Common myeloid progenitor, CD34-positive (primary cell): ENCODE measurements at regions not wholly inside any gene's neighbourhood (a gene's known extent, or its start where the extent isn't known, plus 50 kb on each side); places are given as distances from the start of the nearest gene placed in this dataset.

Experiments
- CTCF ChIA-PET: fragments of 350-600 bp; sonication (Branson Sonifier 250); formaldehyde crosslinking; loops from one replicate; lab custom pipeline; 2021; ENCODE audit warnings: antibody characterized with exemption; lab: Charles Lee
- POLR2A ChIA-PET: fragments of 350-600 bp; sonication (Branson Sonifier 250); formaldehyde crosslinking; loops from one replicate; lab custom pipeline; 2021; ENCODE audit warnings: antibody characterized with exemption; lab: Charles Lee
- DNase-seq, 3 donors: peaks; one replicate each; pipeline versions ENCODE4 v3.0.0 to v3.0.0-alpha.2; 2013
- H3K27ac ChIP-seq, 2 experiments: 1 replicate in 1 of 2; 2 replicates in 1 of 2; pipeline ENCODE4 v1.7.0; 2013; ENCODE audit warnings: inconsistent platforms in 2 of 2, low read length in 2 of 2, mild to moderate bottlenecking in 2 of 2, low read depth in 1 of 2, moderate library complexity in 1 of 2; ENCODE audit not compliant: severe bottlenecking in 2 of 2, insufficient read depth in 1 of 2, poor library complexity in 1 of 2
- H3K27me3 ChIP-seq, 5 experiments: replicated peaks in 2 of 5; 1 replicate in 3 of 5; 2 replicates in 2 of 5; pipeline versions ENCODE4 v1.6.1 to v1.7.0; 2013; ENCODE audit warnings: low read length in 4 of 5, mild to moderate bottlenecking in 2 of 5, moderate library complexity in 2 of 5, inconsistent platforms in 1 of 5; ENCODE audit not compliant: insufficient read depth in 5 of 5, control insufficient read depth in 4 of 5
- H3K36me3 ChIP-seq, 4 experiments: 1 replicate in 2 of 4; 2 replicates in 2 of 4; pipeline versions ENCODE4 v1.6.1 to v1.7.0; 2013; ENCODE audit warnings: low read length in 3 of 4, control low read depth in 1 of 4, mild to moderate bottlenecking in 1 of 4; ENCODE audit not compliant: control insufficient read depth in 4 of 4, insufficient read depth in 4 of 4
- H3K4me1 ChIP-seq, 4 experiments: 1 replicate in 3 of 4; 2 replicates in 1 of 4; pipeline versions ENCODE4 v1.6.1 to v1.7.1; 2013; ENCODE audit warnings: low read length in 3 of 4, mild to moderate bottlenecking in 3 of 4, control low read depth in 1 of 4, inconsistent platforms in 1 of 4, moderate library complexity in 1 of 4; ENCODE audit not compliant: control insufficient read depth in 4 of 4, insufficient read depth in 4 of 4; ENCODE audit errors: control extremely low read depth in 1 of 4
- H3K4me3 ChIP-seq, 7 experiments: 1 replicate in 4 of 7; 2 replicates in 3 of 7; pipeline versions ENCODE4 v1.5.1 to v1.7.0; 2013; ENCODE audit warnings: mild to moderate bottlenecking in 7 of 7, low read length in 6 of 7, moderate library complexity in 6 of 7, inconsistent platforms in 2 of 7, low read depth in 2 of 7, control low read depth in 1 of 7; ENCODE audit not compliant: insufficient read depth in 4 of 7, control insufficient read depth in 1 of 7; ENCODE audit errors: extremely low read depth in 1 of 7
- H3K9me3 ChIP-seq, 5 experiments: 1 replicate in 4 of 5; 2 replicates in 1 of 5; pipeline versions ENCODE4 v1.6.1 to v1.7.1; 2013; ENCODE audit warnings: low read length in 4 of 5, mild to moderate bottlenecking in 2 of 5, inconsistent platforms in 1 of 5, low read depth in 1 of 5, moderate library complexity in 1 of 5; ENCODE audit not compliant: control insufficient read depth in 4 of 5, insufficient read depth in 2 of 5; ENCODE audit errors: control extremely low read depth in 1 of 5
- WGBS: methylation state at CpG from one replicate; pipeline ENCODE4 v1.1.5; 2013; ENCODE audit not compliant: insufficient coverage; 5-methylcytosine and 5-hydroxymethylcytosine counted together

DNA sequence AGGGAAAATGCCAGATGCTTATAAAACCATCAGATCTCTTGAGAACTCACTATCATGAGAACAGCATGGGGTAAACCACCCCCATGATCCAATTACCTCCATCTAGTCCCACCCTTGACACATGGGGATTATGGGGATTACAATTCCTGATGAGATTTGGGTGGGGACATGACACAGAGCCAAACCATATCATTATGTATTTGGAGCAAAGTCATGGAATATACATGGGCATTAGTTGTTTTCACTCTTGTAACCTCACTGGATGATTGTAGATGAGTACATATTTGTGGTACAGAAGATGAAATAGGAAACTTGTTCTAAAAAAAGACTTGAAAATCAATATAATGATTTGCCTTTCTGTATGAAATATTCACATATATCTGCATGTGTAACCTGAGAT lies 674.5 kb upstream of the BOD1L1 start:
- POLR2A ChIA-PET, result no interaction called here

DNA sequence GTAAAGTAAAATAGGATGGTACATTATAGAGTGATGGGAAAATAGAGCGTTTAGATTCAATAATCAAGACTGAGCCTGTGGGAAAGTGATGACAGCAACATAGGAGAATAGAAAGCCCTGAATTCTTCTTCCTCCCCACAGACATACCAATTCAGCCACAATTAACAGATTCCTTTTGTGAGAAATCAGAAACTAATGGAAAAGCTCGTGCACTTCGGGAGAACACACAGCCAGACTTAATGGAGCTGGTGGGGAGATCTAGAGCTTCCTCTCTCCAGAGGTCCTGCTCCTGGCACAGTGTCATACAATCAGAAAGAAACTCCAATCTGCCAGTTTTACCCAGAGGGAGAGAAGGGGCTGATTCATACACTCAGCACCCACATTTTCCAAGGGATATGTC lies 676.3 kb upstream of the BOD1L1 start:
- no peak overlapping the region for H3K27ac ChIP-seq
- no CpG with 5 or more reads among the region's 3 CpGs for WGBS
- peaks cover 0 to 3% (median 0%) of the 10 kb centered on the region in 5 experiments for H3K9me3 ChIP-seq
- DNase-seq, result no peak
- no peaks in the 10 kb centered on the region for H3K36me3 ChIP-seq
- ChIA-PET POLR2A (no interaction called here), CTCF (interaction anchor here (1.0 kb wide), 1 partner anchor 10 kb away, joined by 3 read pairs; no protein-coding TSS in a partner anchor)
- no peak overlapping the region for H3K4me3 ChIP-seq
- H3K27me3 ChIP-seq, result no peaks in the 10 kb centered on the region
- peaks cover 0 to 8% (median under 1%) of the 10 kb centered on the region in 4 experiments for H3K4me1 ChIP-seq

More for the DNA sequence above, 674.5 kb upstream of the BOD1L1 start:
- no peaks in the 10 kb centered on the region for H3K27me3 ChIP-seq
- no peak overlapping the region for H3K27ac ChIP-seq
- H3K36me3 ChIP-seq, result no peaks in the 10 kb centered on the region
- peaks cover 0 to 5% (median under 1%) of the 10 kb centered on the region in 4 experiments for H3K4me1 ChIP-seq
- CTCF ChIA-PET, result no interaction called here
- peaks cover 0 to 3% (median 0%) of the 10 kb centered on the region in 5 experiments for H3K9me3 ChIP-seq
- no peak overlapping the region for H3K4me3 ChIP-seq
- no peak for DNase-seq

DNA sequence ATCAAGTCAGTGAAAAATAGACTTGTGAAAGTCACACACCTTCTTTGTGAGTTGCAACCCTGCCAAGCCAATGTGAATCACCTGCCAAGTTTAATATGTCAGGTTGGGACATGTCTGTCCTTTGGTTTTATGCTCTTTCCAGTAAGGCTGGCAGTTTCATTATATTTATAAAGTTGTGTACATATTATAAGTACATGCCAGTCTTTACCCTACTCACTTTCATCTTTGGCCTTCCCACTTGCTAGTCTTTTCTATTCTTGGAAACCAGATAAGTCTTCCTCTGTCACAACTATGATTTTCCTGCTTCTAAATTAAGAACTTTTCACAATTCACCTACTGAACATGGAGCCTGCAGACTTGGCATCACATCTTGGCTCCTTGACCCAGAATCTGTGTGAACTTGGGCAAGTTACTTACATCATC lies 680.7 kb upstream of the BOD1L1 start:
- Histone ChIP-seq H3K36me3 (no peaks in the 10 kb centered on the region), H3K4me1 (peaks cover 0 to 14% (median under 1%) of the 10 kb centered on the region in 4 experiments), H3K27ac (no peak overlapping the region), H3K27me3 (no peaks in the 10 kb centered on the region), H3K4me3 (no peak overlapping the region), H3K9me3 (peaks cover 0 to 3% (median 0%) of the 10 kb centered on the region in 5 experiments)
- POLR2A ChIA-PET, result no interaction called here
- CTCF ChIA-PET, result interaction anchor here (0.6 kb wide), 1 partner anchor 14 kb away, joined by 3 read pairs; no protein-coding TSS in a partner anchor
- no peak for DNase-seq

DNA sequence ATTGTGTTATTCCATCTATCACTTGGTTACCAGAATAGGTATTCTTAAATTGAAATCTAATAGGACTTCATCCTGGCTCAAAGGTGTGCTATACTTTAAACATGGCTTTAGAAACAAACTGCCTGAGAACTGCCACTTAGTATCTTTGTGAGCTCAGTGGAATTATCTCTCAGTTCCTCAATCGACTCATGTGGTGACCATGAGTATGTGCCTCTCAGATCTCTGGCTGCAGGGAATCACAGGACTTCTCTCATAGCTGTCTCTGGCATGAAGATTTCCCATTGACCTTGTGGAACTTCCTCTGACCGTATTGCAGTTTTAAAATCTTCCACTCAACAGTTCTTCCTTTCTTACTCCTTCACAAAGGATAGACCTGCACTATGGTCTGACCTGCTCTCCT lies 681.9 kb upstream of the BOD1L1 start:
- POLR2A ChIA-PET, result no interaction called here
- DNase-seq, result no peak
- WGBS, result 87% methylated on average over 2 of the region's 2 CpGs

DNA sequence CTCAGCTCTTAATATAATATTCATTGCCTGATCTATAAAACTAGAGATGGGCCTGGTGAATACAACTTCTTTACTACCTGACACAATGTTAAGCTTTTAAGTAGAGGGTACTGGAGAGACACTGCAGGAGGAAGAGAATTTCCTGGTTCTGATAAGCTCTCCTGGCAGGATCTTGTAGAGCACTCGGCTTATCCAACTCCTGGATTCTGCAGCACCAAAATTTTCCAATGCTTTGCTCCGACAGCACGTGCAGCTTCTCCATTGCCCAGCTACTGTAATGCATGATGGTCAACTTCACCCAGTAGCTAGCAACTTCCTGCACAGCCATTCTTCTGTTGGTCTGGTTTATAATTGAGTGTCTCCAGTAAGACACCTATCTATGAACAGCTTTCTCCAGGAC lies 686.2 kb upstream of the BOD1L1 start:
- POLR2A ChIA-PET, result no interaction called here
- 83% methylated on average over 1 of the region's 3 CpGs for WGBS
- Histone ChIP-seq H3K36me3 (no peaks in the 10 kb centered on the region), H3K4me1 (peaks cover 0 to 6% (median 0%) of the 10 kb centered on the region in 4 experiments), H3K27me3 (no peaks in the 10 kb centered on the region), H3K4me3 (no peak overlapping the region), H3K27ac (no peak overlapping the region), H3K9me3 (peaks cover 0 to 3% (median 0%) of the 10 kb centered on the region in 5 experiments)
- no peak for DNase-seq
- CTCF ChIA-PET, result interaction anchor here (1.5 kb wide), 1 partner anchor 25 kb away, joined by 3 read pairs; no protein-coding TSS in a partner anchor

More for the DNA sequence above, 681.9 kb upstream of the BOD1L1 start:
- no peaks in the 10 kb centered on the region for H3K27me3 ChIP-seq
- peaks cover 0 to 3% (median 0%) of the 10 kb centered on the region in 5 experiments for H3K9me3 ChIP-seq
- no peak overlapping the region for H3K4me3 ChIP-seq
- H3K27ac ChIP-seq, result no peak overlapping the region
- no peaks in the 10 kb centered on the region for H3K36me3 ChIP-seq
- H3K4me1 ChIP-seq, result peaks cover 0 to 14% (median under 1%) of the 10 kb centered on the region in 4 experiments
- CTCF ChIA-PET, result no interaction called here

DNA sequence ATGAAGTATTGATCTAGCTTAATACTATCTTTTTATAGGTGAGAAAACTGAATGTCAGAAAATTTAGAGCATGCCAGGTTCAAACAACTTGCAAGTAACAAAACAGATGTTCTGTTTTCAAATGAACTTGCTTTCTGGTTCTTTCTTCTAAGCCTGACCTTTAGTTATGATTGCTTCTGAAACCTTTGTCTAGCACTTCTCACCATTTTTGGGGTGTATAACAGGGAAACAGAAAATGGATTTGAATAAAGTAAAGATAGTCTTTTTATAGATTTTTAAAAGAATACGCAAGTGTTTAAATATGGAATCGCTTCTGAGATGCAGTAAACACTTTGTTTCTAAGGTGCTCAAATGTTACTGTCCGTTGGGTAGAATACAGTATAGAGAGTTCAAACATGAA lies 687.2 kb upstream of the CPEB2 start:
- ChIA-PET CTCF (interaction anchor here (1.5 kb wide), 1 partner anchor 24 kb away, joined by 3 read pairs; no protein-coding TSS in a partner anchor), POLR2A (no interaction called here)
- peaks cover 0 to 3% (median 0%) of the 10 kb centered on the region in 5 experiments for H3K9me3 ChIP-seq
- 67% methylated on average over 3 of the region's 3 CpGs for WGBS
- H3K4me3 ChIP-seq, result no peak overlapping the region
- no peaks in the 10 kb centered on the region for H3K27me3 ChIP-seq
- no peaks in the 10 kb centered on the region for H3K4me1 ChIP-seq
- H3K36me3 ChIP-seq, result no peaks in the 10 kb centered on the region
- H3K27ac ChIP-seq, result no peak overlapping the region
- DNase-seq, result no peak

DNA sequence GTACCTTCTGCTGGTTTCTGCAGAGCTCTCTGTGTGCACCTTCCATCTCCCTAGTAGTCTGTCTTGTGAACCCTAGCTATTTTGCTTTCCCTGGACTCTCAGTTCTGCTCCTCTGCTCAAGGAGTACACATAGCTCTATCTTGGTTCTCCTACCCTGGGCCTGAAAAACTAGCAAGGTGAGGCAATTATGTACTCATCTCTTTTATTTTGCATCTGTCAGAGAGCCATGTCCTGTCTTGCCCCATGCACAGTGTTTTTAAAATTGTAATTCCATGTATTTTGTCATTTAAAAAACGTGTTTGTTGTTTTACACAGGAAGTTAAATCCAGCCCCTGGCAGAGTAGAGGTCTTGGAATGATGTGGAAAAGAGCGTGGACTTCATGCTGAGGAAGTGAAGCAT lies 684.9 kb upstream of the CPEB2 start:
- WGBS, result 100% methylated on average over 2 of the region's 2 CpGs
- H3K27me3 ChIP-seq, result no peaks in the 10 kb centered on the region
- DNase-seq, result no peak
- ChIA-PET CTCF (interaction anchor here (1.1 kb wide), 1 partner anchor 663 kb away, joined by 3 read pairs; no protein-coding TSS in a partner anchor), POLR2A (no interaction called here)
- no peaks in the 10 kb centered on the region for H3K36me3 ChIP-seq
- no peak overlapping the region for H3K27ac ChIP-seq
- H3K4me1 ChIP-seq, result peaks cover 0 to 4% (median 1%) of the 10 kb centered on the region in 4 experiments
- peaks cover 0 to 3% (median 0%) of the 10 kb centered on the region in 5 experiments for H3K9me3 ChIP-seq
- H3K4me3 ChIP-seq, result no peak overlapping the region
